22Rv1 (cell line): ENCODE measurements at regions not wholly inside any gene's neighbourhood (a gene's known extent, or its start where the extent isn't known, plus 50 kb on each side); places are given as distances from the start of the nearest gene placed in this dataset.
"Not testable (repeated sequence)": the region's sequence is repeated elsewhere in the genome, so short reads cannot be mapped to it uniquely, and the experiment has no call there.

Experiments used
- H3K27ac ChIP-seq: fragments of 450-650 bp; 2 replicates; pipeline ENCODE4 v1.5.1; 2017
- ZFX ChIP-seq: fragments of 450-650 bp; IDR thresholded peaks from 2 replicates; pipeline ENCODE4 v1.6.1; 2017; ENCODE audit warnings: antibody characterized with exemption, borderline replicate concordance
- TF ChIP-seq, protein P1 (sequence below): fragments of 450-650 bp; IDR thresholded peaks from 2 replicates; pipeline ENCODE4 v1.5.1; 2017; ENCODE audit warnings: mild to moderate bottlenecking

DNA sequence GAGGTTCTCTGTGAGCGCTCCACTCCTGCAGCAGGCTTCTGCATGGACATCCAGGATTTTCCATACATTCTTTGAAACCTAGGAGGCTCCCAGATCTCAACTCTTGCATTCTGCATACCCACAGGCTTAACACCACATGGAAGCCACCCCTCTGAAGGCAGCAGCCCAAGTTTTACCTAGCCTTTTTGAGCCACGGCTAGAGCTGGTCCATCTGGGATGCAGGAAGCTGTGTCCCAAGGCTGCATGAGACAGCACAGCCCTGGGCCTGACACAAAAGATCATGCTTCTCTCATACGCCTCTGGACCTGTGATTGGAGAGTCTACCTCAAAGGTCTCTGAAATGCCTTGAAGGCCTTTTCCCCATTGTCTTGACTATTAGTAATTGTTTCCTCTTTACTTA lies 53.6 kb upstream of the RPRM start:
- no peak for TF ChIP-seq ZFX
- TF ChIP-seq, protein P1, sequence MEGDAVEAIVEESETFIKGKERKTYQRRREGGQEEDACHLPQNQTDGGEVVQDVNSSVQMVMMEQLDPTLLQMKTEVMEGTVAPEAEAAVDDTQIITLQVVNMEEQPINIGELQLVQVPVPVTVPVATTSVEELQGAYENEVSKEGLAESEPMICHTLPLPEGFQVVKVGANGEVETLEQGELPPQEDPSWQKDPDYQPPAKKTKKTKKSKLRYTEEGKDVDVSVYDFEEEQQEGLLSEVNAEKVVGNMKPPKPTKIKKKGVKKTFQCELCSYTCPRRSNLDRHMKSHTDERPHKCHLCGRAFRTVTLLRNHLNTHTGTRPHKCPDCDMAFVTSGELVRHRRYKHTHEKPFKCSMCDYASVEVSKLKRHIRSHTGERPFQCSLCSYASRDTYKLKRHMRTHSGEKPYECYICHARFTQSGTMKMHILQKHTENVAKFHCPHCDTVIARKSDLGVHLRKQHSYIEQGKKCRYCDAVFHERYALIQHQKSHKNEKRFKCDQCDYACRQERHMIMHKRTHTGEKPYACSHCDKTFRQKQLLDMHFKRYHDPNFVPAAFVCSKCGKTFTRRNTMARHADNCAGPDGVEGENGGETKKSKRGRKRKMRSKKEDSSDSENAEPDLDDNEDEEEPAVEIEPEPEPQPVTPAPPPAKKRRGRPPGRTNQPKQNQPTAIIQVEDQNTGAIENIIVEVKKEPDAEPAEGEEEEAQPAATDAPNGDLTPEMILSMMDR = no peak
- no peak overlapping the region for H3K27ac ChIP-seq

DNA sequence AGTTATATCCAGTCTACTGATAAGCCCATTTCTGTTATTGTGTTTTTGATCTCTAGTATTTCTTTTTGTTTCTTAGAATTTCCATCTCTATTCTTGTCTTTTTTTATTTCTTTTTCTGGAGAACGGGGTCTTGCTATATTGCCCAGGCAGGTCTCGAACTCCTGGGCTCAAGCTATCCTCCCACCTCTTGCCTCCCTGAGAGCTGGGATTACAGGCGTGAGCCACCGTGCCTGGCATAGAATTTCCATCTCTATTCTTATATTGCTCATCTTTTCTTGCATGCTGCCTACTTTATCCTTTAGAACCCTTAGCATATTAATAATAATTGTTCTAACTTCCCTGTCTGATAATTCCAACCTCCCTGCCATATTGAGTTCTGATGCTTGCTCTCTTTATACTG lies 55.2 kb upstream of the RPRM start:
- not testable (repeated sequence) for H3K27ac ChIP-seq

DNA sequence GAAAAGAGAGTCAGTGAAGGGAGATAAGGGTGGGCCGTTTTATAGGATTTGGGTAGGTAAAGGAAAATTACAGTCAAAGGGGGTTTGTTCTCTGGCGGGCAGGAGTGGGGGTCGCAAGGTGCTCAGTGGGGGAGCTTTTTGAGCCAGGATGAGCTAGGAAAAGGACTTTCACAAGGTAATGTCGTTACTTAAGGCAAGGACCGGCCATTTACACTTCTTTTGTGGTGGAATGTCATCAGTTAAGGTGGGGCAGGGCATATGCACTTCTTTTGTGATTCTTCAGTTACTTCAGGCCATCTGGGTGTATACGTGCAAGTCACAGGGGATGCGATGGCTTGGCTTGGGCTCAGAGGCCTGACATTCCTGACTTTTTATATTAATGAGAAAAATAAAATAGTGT lies 56.0 kb upstream of the RPRM start:
- not testable (repeated sequence) for H3K27ac ChIP-seq

DNA sequence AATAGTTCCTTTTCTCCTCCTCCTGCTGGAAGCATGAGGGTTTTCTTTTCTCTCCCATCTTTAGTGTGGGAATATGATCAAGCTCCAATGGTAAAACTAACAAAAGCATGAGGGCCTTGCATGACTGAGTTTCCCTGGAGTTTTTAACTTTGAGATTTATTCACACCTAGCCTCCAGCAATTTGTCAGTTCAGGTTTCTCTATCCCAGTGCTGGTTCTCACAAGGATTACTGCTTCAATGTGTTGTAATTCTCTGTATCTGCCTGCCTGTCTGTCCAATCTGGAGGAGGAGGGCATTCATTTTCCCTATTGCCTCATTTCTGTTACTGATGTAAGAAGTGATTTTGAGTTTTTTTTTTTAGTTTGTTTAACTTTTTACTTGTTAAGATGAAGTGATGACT lies 57.6 kb upstream of the RPRM start:
- TF ChIP-seq ZFX = no peak
- TF ChIP-seq, protein P1 = no peak
- H3K27ac ChIP-seq = no peak overlapping the region

DNA sequence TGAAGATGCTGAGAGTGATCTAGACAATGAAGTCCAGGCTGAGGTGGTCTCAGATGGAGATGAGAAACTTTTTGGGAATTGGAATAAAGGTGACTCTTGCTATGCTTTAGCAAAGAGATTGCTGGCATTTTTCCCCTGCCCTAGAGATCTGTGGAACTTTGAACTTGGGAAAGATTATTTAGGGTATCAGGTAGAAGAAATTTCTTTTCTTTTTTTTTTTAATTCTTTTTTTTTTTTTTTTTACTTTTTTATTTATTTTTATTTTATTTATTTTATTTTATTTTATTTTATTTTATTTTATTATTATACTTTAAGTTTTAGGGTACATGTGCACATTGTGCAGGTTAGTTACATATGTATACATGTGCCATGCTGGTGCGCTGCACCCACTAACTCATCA lies 59.5 kb upstream of the RPRM start:
- not testable (repeated sequence) for H3K27ac ChIP-seq

DNA sequence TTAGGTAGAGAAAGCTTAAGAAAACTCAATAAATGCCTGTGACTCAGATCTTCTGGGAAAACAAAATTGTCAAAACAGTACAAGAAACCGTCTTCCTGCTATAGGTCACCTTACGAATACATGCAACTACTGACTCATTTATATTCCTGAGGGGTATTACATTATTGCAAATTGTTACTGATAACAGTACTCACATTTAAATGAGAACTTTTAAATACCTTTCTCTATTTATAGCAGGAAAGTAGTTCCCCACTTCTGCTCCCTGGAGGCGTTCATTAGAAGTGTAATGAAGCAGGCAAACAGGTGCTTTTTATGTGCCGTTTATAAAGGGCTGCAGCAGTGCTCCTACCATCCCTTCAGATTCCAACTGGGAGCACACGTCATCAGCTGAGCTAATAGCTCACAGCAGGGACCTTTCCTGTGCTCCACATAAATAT lies 65.1 kb upstream of the RPRM start:
- no peak overlapping the region for H3K27ac ChIP-seq
- TF ChIP-seq, protein P1 = no peak
- TF ChIP-seq ZFX = no peak

DNA sequence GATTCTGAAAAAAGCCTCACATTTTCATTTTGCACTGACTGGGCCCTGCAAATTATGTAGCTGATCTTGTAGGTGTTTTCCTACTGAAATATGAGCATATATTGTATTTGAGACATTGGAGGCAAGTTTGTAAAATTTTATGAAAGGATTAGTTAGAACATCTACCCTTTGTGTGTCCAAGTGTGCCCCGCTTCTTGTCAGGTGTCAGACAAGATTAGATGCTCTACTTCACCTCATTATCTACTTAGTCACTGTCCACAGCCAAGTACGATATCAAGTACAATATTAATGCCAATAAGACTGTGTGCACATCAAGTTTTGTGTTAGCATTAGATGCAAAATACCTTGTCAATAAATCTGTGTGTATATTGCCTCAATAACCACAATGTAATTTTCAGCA lies 67.8 kb upstream of the RPRM start:
- H3K27ac ChIP-seq = no peak overlapping the region
- TF ChIP-seq, protein P1 = no peak
- no peak for TF ChIP-seq ZFX

DNA sequence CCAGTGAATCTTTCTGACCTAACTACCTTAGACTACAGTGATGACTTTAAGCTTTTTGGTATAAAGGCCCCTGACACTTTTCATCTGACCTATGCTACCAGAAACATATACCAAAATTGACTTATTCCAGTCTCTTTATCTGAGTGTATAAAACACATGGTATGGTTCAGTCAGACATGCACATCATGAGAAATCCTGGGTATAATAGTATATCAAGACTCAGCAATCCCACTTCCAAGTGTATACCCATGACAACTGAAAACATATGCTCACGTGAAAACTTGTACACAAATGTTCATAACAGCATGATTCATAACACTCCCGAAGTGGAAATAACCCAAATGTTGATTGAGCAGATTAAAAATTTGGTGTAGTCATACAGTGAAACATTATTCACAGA lies 70.0 kb upstream of the RPRM start:
- H3K27ac ChIP-seq = no peak overlapping the region
- TF ChIP-seq ZFX = no peak
- TF ChIP-seq, protein P1 = no peak

DNA sequence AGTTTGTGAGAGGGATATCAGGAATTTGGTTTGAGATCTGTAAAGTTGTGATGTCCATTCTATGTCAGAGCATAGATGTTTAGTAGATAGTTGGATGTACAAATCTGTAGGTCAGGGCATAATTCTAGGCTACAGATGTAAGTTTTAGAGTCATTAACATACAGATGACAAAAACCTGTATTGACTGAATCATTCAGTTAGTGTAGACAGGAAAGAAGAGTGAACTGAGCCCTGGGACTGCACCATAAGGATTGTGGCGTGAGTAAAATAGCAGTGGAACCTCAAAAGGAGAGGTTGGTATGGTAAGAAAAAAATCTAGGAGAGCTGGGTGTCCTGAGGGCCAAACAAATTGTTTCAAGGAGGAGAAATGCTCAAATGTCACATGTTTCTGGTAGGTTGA lies 73.1 kb upstream of the RPRM start:
- no peak overlapping the region for H3K27ac ChIP-seq
- TF ChIP-seq, protein P1 = no peak
- no peak for TF ChIP-seq ZFX
